GM12878 (cell line): ENCODE measurements at regions not wholly inside any gene's neighbourhood (a gene's known extent, or its start where the extent isn't known, plus 50 kb on each side); places are given as distances from the start of the nearest gene placed in this dataset.
A peak's percentile ranks its signal among the peaks of the same experiment; 100 is the strongest.
"Not testable (repeated sequence)": the region's sequence is repeated elsewhere in the genome, so short reads cannot be mapped to it uniquely, and the experiment has no call there.

ENCODE experiments used
- ATAC-seq: fragments of 200-7000 bp; cut with Tn5 transposase; 3 replicates; pipeline ENCODE4 v1.9.1; 2020; ENCODE audit warnings: mild to moderate bottlenecking, moderate library complexity
- BruUV-seq: library from RNA; stranded (reverse); fragments of 400-500 nt; replicated peaks from 2 replicates; lab custom pipeline; 2021; lab: Mats Ljungman, UMichigan
- CTCF ChIA-PET: fragments of 300-600 bp; sonication (Branson Sonifier 250); formaldehyde crosslinking; extraction: SDS; loops from one replicate; lab custom pipeline; 2021; ENCODE audit warnings: inconsistent platforms; lab: Yijun Ruan, JAX
- POLR2A ChIA-PET: fragments of 350-600 bp; formaldehyde crosslinking; extraction: SDS; loops from one replicate; lab custom pipeline; 2021; ENCODE audit warnings: inconsistent platforms; lab: Charles Lee
- RAD21 ChIA-PET: fragments of 300-600 bp; sonication (Branson Sonifier 250); formaldehyde crosslinking; loops from one replicate; lab custom pipeline; 2023; ENCODE audit warnings: antibody characterized with exemption; ENCODE audit not compliant: unreplicated experiment; lab: Charles Lee
- SMC1A ChIA-PET: fragments of 300-600 bp; sonication (Branson Sonifier 250); formaldehyde crosslinking; loops from one replicate; lab custom pipeline; 2023; ENCODE audit not compliant: unreplicated experiment, uncharacterized antibody; lab: Charles Lee
- DNase-seq: peaks from one replicate; pipeline ENCODE4 v3.0.0-alpha.2; 2011; ENCODE audit warnings: low read depth, low spot score
- FAIRE-seq: peaks from 3 replicates; lab custom pipeline; 2011; peaks lifted over from hg19 to GRCh38; lab: Jason Lieb, UNC
- H2AFZ ChIP-seq: 2 replicates; pipeline ENCODE4 v1.6.0; 2011; ENCODE audit warnings: low read depth, low read length, control low read depth; ENCODE audit not compliant: control insufficient read depth
- H3K27ac ChIP-seq: 2 replicates; pipeline ENCODE4 v1.5.1; 2011; ENCODE audit warnings: control low read depth; ENCODE audit not compliant: control insufficient read depth, insufficient read depth
- H3K27me3 ChIP-seq, 2 experiments: replicated peaks in 1 of 2; 2 replicates each; pipeline versions ENCODE4 v1.6.0 to v1.6.1; 2011; ENCODE audit warnings: low read length in 1 of 2; ENCODE audit not compliant: control insufficient read depth in 2 of 2, insufficient read depth in 2 of 2
- H3K36me3 ChIP-seq, 2 experiments: 2 replicates each; pipeline ENCODE4 v1.5.1; 2011; ENCODE audit warnings: low read length in 1 of 2; ENCODE audit not compliant: control insufficient read depth in 2 of 2, insufficient read depth in 2 of 2
- H3K4me1 ChIP-seq: 2 replicates; pipeline ENCODE4 v1.6.1; 2011; ENCODE audit warnings: mild to moderate bottlenecking, low read length, moderate library complexity, mixed read lengths; ENCODE audit not compliant: control insufficient read depth, insufficient read depth
- H3K4me2 ChIP-seq: 2 replicates; pipeline ENCODE4 v1.6.0; 2011; ENCODE audit warnings: control low read depth; ENCODE audit not compliant: control insufficient read depth, insufficient read depth
- H3K4me3 ChIP-seq: fragments of 200-600 bp; sonication (generic); 2 replicates; pipeline ENCODE4 v1.5.1; 2016
- H3K79me2 ChIP-seq: 2 replicates; pipeline ENCODE4 v1.6.0; 2011; ENCODE audit warnings: low read length; ENCODE audit not compliant: control insufficient read depth, insufficient read depth
- H3K9ac ChIP-seq: 2 replicates; pipeline ENCODE4 v1.8.0; 2011; ENCODE audit warnings: low read length, control low read depth, mixed read lengths; ENCODE audit not compliant: control insufficient read depth, insufficient read depth
- H3K9me3 ChIP-seq: replicated peaks from 3 replicates; pipeline ENCODE4 v1.5.1; 2011; ENCODE audit warnings: mild to moderate bottlenecking, low read length; ENCODE audit not compliant: control insufficient read depth, insufficient read depth
- H4K20me1 ChIP-seq: 2 replicates; pipeline ENCODE4 v1.6.0; 2011; ENCODE audit not compliant: control insufficient read depth, insufficient read depth
- WGBS: methylation state at CpG from one replicate; pipeline ENCODE4 v1.1.6; 2016; ENCODE audit warnings: low lambda C conversion rate; ENCODE audit not compliant: insufficient replicate concordance, insufficient coverage; ENCODE audit errors: missing lambda C conversion rate; 5-methylcytosine and 5-hydroxymethylcytosine counted together
- in situ Hi-C: fragments of 300-500 bp; cut with MboI; formaldehyde crosslinking; loops from 9 replicates; pipeline ENCODE4 v1.14.3; 2018; ENCODE audit warnings: mixed read lengths
- intact Hi-C: fragments of 100-400 bp; cut with micrococcal nuclease; formaldehyde crosslinking; loops from one replicate; pipeline ENCODE4 v1.14.2; 2022; ENCODE audit not compliant: unreplicated experiment

GRCh38 chr2:87212938-87213337, 191.3 kb upstream of the PLGLB1 start:
- H3K36me3 ChIP-seq, H3K9me3 ChIP-seq, H3K27ac ChIP-seq, H3K4me1 ChIP-seq, RAD21 ChIA-PET, H3K27me3 ChIP-seq, CTCF ChIA-PET, H3K79me2 ChIP-seq, DNase-seq, H3K9ac ChIP-seq, BruUV-seq, FAIRE-seq, ATAC-seq, H4K20me1 ChIP-seq, SMC1A ChIA-PET, H2AFZ ChIP-seq, H3K4me3 ChIP-seq, H3K4me2 ChIP-seq, intact Hi-C loops, POLR2A ChIA-PET: not testable (repeated sequence)
- in situ Hi-C loops, result loop anchor here (25.0 kb wide), 1 partner anchor 401 kb away; no protein-coding TSS in a partner anchor
- 0% methylated on average over 2 of the region's 3 CpGs for WGBS

- H2AFZ ChIP-seq, CTCF ChIA-PET, ATAC-seq, H3K36me3 ChIP-seq, H4K20me1 ChIP-seq, H3K9ac ChIP-seq, DNase-seq, SMC1A ChIA-PET, H3K27me3 ChIP-seq, H3K4me1 ChIP-seq, BruUV-seq, H3K9me3 ChIP-seq, POLR2A ChIA-PET, H3K79me2 ChIP-seq, H3K4me2 ChIP-seq, H3K27ac ChIP-seq, intact Hi-C loops, FAIRE-seq, H3K4me3 ChIP-seq, RAD21 ChIA-PET: not testable (repeated sequence)
- WGBS, result 0% methylated on average over 1 of the region's 4 CpGs
- in situ Hi-C loops, result loop anchor here (25.0 kb wide), 1 partner anchor 405 kb away; no protein-coding TSS in a partner anchor
These were observed 195.4 kb upstream of the PLGLB1 start for GRCh38 chr2:87217005-87217404.

DNA sequence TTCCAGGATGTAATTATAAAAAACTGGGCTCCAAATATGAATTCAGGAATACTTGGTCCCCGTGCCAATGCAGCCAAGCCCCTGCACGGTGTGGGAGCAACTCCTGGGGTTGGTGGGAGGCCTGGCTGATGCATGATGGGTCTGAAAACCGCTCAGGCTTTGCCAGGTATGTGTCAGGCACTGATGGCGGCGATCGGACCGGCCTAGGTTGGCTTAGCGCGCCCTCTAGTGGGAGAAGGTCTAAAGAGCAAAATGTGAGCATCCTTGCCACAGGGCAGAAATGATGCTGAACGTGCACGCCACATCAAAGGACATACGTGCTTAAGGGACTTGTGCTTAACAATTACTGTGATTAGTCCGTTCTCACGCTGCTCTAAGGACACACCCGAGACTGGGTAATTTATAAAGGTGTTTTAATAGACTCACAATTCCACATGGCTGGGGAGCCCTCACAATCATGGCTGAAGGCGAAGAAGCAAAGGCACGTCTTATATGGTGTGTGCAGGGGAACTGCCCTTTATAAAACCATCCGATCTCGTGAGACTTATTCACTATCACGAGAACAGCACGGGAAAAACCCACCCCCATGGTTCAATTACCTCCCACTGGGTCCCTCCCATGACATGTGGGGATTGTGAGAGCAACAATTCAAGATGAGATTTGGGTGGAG, 196.2 kb upstream of the PLGLB1 start:
- SMC1A ChIA-PET, H3K9ac ChIP-seq, POLR2A ChIA-PET, DNase-seq, RAD21 ChIA-PET, H2AFZ ChIP-seq, H3K79me2 ChIP-seq, H3K9me3 ChIP-seq, H3K27ac ChIP-seq, H3K4me3 ChIP-seq, H3K27me3 ChIP-seq, H3K4me2 ChIP-seq, BruUV-seq, H4K20me1 ChIP-seq, intact Hi-C loops, CTCF ChIA-PET, H3K4me1 ChIP-seq, H3K36me3 ChIP-seq: not testable (repeated sequence)
- WGBS, result 14% methylated on average over 7 of the region's 21 CpGs
- peak; percentile 99 for FAIRE-seq
- in situ Hi-C loops, result loop anchor here (25.0 kb wide), 1 partner anchor 406 kb away; no protein-coding TSS in a partner anchor
- peak; percentile 90 for ATAC-seq

DNA sequence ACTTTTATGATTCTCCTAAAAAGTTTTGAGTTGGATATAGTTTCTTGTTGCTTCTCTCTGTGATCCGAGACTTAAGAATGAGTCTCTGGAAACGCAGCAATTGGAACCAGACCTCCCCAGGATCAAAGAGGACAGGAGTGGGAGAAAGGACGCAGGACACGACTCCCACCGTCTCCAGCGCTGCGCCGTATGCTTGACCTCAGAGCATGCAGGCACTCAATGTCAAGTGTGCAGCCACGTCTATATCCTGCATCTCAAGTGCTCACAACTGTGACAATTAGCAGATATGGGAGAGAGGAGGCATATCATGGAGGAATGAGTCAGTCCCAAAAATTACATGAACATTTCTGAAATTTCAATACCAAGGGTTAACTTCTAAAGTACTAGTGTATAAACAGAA, 199.0 kb upstream of the PLGLB1 start:
- H3K79me2 ChIP-seq, CTCF ChIA-PET: not testable (repeated sequence)

More for the DNA sequence above, 199.0 kb upstream of the PLGLB1 start:
- H3K4me2 ChIP-seq, intact Hi-C loops, H3K4me3 ChIP-seq, H3K36me3 ChIP-seq, ATAC-seq, H3K9me3 ChIP-seq, H3K9ac ChIP-seq, BruUV-seq, H3K27ac ChIP-seq, POLR2A ChIA-PET, DNase-seq, H2AFZ ChIP-seq, RAD21 ChIA-PET, H3K4me1 ChIP-seq, SMC1A ChIA-PET, H4K20me1 ChIP-seq, H3K27me3 ChIP-seq: not testable (repeated sequence)
- FAIRE-seq, result peak; percentile 31
- in situ Hi-C loops, result loop anchor here (25.0 kb wide), 1 partner anchor 408 kb away; no protein-coding TSS in a partner anchor
- 50% methylated on average over 9 of the region's 9 CpGs for WGBS
